OCI-LY3 (cell line): ENCODE measurements at regions not wholly inside any gene's neighbourhood (a gene's known extent, or its start where the extent isn't known, plus 50 kb on each side); places are given as distances from the start of the nearest gene placed in this dataset.

Source experiments
- EZH2phosphoT487 ChIP-seq: fragments of 200-600 bp; shearing (Covaris generic); IDR thresholded peaks from 2 replicates; pipeline ENCODE4 v1.6.1; 2018; ENCODE audit warnings: antibody characterized with exemption, mixed run types, low read depth
- TF ChIP-seq, protein P1 (sequence below): fragments of 200-600, 300-600 bp; sonication (generic); IDR thresholded peaks from 2 replicates; pipeline ENCODE4 v1.5.1; 2014; ENCODE audit warnings: antibody characterized with exemption, low read length, low read depth

GRCh38 chr3:132847849-132848625 lies 125.8 kb upstream of the NPHP3 start:
- TF ChIP-seq, protein P1, sequence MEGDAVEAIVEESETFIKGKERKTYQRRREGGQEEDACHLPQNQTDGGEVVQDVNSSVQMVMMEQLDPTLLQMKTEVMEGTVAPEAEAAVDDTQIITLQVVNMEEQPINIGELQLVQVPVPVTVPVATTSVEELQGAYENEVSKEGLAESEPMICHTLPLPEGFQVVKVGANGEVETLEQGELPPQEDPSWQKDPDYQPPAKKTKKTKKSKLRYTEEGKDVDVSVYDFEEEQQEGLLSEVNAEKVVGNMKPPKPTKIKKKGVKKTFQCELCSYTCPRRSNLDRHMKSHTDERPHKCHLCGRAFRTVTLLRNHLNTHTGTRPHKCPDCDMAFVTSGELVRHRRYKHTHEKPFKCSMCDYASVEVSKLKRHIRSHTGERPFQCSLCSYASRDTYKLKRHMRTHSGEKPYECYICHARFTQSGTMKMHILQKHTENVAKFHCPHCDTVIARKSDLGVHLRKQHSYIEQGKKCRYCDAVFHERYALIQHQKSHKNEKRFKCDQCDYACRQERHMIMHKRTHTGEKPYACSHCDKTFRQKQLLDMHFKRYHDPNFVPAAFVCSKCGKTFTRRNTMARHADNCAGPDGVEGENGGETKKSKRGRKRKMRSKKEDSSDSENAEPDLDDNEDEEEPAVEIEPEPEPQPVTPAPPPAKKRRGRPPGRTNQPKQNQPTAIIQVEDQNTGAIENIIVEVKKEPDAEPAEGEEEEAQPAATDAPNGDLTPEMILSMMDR: no peak
- TF ChIP-seq EZH2phosphoT487: no peak
